WI38 (cell line): ENCODE measurements at regions not wholly inside any gene's neighbourhood (a gene's known extent, or its start where the extent isn't known, plus 50 kb on each side); places are given as distances from the start of the nearest gene placed in this dataset.

Experiments
- H3K4me3 ChIP-seq: 2 replicates; pipeline ENCODE4 v1.5.1; 2011; ENCODE audit warnings: low read depth, mild to moderate bottlenecking, control low read depth, low read length
- TF ChIP-seq, protein P1 (sequence below): IDR thresholded peaks from 2 replicates; pipeline ENCODE4 v1.5.1; 2012; ENCODE audit warnings: low read depth, mild to moderate bottlenecking, control low read depth, low read length

DNA sequence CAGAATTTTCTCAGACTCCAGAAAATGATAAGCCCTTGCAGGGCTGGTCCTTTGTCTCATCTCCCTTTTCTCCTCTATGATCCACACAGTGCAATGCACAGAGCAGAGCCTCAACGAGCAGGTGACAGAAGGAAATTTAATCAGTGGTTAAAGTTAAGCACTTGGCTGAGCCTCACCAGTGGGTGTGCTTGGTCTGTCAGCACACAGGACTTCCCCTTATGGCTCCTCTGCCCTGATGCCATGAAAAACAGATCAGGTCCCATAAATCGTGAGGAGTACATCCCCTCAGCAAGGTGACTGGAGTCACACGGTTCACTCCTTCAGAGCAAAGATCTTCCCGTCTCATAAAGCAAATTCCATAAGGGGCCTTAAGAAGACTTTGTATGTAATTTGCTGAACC, 818.2 kb downstream of the UQCRFS1 start:
- TF ChIP-seq, protein P1, sequence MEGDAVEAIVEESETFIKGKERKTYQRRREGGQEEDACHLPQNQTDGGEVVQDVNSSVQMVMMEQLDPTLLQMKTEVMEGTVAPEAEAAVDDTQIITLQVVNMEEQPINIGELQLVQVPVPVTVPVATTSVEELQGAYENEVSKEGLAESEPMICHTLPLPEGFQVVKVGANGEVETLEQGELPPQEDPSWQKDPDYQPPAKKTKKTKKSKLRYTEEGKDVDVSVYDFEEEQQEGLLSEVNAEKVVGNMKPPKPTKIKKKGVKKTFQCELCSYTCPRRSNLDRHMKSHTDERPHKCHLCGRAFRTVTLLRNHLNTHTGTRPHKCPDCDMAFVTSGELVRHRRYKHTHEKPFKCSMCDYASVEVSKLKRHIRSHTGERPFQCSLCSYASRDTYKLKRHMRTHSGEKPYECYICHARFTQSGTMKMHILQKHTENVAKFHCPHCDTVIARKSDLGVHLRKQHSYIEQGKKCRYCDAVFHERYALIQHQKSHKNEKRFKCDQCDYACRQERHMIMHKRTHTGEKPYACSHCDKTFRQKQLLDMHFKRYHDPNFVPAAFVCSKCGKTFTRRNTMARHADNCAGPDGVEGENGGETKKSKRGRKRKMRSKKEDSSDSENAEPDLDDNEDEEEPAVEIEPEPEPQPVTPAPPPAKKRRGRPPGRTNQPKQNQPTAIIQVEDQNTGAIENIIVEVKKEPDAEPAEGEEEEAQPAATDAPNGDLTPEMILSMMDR, result no peak
- H3K4me3 ChIP-seq, result no peak overlapping the region

DNA sequence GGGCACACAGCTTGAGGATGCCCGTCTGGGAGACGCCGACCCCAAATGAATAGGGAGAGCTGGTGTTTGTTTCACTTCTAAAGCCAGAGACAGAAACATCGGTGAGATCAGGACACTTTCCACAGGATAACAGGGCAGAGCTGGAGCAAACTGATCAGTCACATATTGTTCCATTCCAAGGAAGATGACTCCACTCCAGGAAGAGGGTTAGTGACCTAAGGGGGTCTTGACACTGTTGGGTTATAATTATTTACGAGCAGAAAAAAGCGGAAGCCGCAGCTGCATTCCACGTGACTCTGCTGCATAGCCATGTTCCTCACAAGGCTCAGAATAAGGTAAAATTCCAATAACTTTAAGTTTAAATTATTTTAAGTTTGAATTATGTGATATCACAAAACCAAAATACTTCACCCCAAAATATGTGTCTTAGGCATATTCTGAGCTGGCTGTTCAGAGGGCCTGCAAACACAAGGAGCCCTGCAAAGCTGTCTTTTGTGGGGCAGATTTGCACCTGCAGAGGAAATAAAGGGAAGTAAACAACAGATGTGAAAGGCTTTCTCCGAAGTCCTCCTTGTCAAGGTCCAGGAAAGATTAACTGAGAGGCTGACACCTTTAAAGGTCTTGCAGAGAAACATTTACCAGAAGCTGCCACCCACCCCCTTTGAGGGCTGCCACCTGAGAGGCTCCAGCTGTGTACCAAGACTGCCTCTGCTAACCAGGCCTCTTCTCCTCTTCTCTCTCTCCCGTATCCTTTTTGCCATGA, 819.2 kb downstream of the UQCRFS1 start:
- no peak overlapping the region for H3K4me3 ChIP-seq
- TF ChIP-seq, protein P1, result no peak

DNA sequence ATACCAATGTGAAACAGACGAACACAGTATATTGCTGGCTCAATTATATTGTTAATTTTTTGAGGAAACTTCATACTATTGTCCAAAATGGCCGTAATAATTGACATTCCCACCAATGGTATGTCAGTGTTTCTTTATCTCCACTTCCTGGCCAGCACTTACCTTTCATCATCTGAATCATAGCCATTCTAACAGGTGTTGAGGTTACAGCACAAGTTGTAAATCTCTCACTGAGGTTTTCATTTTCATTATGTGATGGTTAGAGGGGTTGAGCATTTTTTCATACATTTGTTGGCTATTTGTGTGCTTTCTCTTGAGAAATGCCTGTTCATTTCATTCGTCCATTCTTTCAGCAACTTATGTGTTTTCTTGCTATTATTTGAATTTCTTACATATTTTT, 824.0 kb downstream of the UQCRFS1 start:
- H3K4me3 ChIP-seq, result no peak overlapping the region

DNA sequence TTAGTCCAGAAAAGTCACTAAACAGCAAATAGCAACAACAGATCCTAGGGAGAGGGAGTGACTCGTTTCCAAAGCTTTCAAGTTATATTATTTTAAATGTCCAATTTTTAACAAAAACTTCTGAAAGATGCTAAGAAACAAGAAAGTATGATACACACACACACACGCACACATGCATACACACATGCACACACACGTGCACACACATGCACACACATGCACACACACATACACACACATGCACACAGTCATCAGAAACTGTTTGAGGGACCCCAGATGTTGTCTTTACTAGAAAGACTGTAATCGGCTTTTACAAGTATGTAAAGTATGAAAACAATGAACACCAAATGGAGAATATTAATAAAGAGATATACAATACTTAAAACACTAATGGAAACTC, 825.4 kb downstream of the UQCRFS1 start:
- no peak overlapping the region for H3K4me3 ChIP-seq
- TF ChIP-seq, protein P1, result no peak

More for the DNA sequence above, 824.0 kb downstream of the UQCRFS1 start:
- TF ChIP-seq, protein P1, result no peak

DNA sequence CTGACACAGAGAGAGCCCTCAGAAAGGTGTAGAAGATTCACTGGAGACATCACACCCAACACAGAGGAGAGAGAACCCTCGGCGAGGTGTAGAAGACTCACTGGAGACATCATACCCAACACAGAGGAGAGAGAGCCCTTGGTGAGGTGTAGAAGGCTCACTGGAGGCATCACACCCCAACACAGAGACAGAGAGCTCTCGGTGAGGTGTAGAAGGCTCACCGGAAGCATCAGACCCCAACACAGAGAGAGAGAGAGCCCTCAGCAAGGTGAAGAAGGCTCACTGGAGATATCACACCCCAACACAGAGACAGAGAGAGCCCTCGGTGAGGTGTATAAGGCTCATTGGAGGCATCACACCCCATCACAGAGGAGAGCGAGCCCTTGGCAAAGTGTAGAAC, 826.5 kb downstream of the UQCRFS1 start:
- no peak overlapping the region for H3K4me3 ChIP-seq
- TF ChIP-seq, protein P1, result no peak

DNA sequence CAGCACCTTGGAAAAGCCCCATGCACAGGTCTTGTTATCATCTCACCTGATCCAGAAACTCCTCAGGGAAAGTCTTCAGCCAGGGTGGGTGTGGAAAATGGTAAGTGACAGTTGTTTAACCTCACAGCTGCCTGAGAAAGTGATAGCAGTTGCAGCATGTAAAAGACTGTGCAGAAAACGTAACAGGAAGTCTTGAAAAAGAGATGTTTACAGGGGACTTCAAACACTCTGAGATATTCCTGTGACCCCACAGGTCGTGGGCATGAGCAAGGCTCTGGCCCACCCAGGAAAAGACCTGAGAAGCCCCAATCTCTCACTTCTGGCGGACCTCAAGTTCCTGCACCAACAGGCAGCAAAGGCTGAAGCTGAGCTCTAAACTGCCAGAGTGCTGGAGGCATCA, 826.9 kb downstream of the UQCRFS1 start:
- TF ChIP-seq, protein P1, result no peak
- H3K4me3 ChIP-seq, result no peak overlapping the region

DNA sequence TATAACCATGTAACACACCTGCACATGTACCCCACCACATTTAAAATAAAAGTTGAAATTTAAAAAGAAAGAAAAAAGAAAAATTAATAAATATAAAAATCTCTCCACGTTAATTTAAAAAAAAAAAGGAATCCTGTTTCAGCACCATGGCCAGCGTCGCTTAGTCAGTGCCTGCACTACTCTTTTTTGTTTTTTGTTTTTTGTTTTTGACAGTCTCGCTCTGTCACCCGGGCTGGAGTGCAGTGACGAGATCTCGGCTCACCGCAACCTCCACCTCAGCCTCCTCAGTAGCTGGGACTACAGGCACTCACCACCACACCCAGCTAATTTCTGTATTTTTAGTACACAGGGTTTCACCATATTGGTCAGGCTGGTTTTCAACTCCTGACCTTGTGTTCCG, 835.9 kb downstream of the UQCRFS1 start:
- TF ChIP-seq, protein P1, result no peak

More for the DNA sequence above, 835.9 kb downstream of the UQCRFS1 start:
- H3K4me3 ChIP-seq, result no peak overlapping the region
